K562 (cell line): ENCODE measurements at regions not wholly inside any gene's neighbourhood (a gene's known extent, or its start where the extent isn't known, plus 50 kb on each side); places are given as distances from the start of the nearest gene placed in this dataset.

Source experiments
- ATAC-seq: fragments of 200-7000 bp; cut with Tn5 transposase; 3 replicates; pipeline ENCODE4 v1.9.1; 2020; ENCODE audit warnings: moderate library complexity
- BruUV-seq: library from RNA; stranded (reverse); fragments of 400-500 nt; replicated peaks from 2 replicates; lab custom pipeline; 2021; lab: Mats Ljungman, UMichigan
- CTCF ChIA-PET: fragments of 300-600 bp; formaldehyde crosslinking; extraction: SDS; loops from one replicate; lab custom pipeline; 2021; ENCODE audit warnings: low intra/inter-chr PET ratio; lab: Yijun Ruan, JAX
- POLR2A ChIA-PET: fragments of 300-600, 350-650 bp; sonication (Branson Sonifier 250); formaldehyde crosslinking; extraction: SDS; loops from one replicate; lab custom pipeline; 2021; ENCODE audit warnings: antibody characterized with exemption, inconsistent platforms; lab: Yijun Ruan, JAX
- DNase-seq, 4 experiments: peaks; one replicate each; pipeline versions ENCODE4 v3.0.0 to v3.0.0-alpha.2; 2011 to 2018; ENCODE audit warnings: low spot score in 3 of 4, mixed read lengths in 3 of 4; ENCODE audit errors: extremely low read depth in 1 of 4
- FAIRE-seq: peaks from 2 replicates; lab custom pipeline; 2011; peaks lifted over from hg19 to GRCh38; lab: Jason Lieb, UNC
- H2AFZ ChIP-seq: 2 replicates; pipeline ENCODE4 v1.6.0; 2011; ENCODE audit warnings: low read depth, low read length, control low read depth, inconsistent platforms
- H3K27ac ChIP-seq: fragments of 200-600 bp; 3 replicates; pipeline ENCODE4 v1.8.0; 2011; ENCODE audit warnings: low read depth, mild to moderate bottlenecking, control low read depth, inconsistent platforms, low read length, moderate library complexity, mixed read lengths; ENCODE audit errors: extremely low read depth
- H3K27me3 ChIP-seq, 2 experiments: fragments of 300-600 bp in 1 of 2; 2 replicates in 1 of 2; 3 replicates in 1 of 2; pipeline versions ENCODE4 v1.6.0 to v1.8.0; 2011; ENCODE audit warnings: inconsistent platforms in 2 of 2, low read length in 2 of 2, mild to moderate bottlenecking in 1 of 2, mixed read lengths in 1 of 2, moderate library complexity in 1 of 2; ENCODE audit not compliant: control insufficient read depth in 2 of 2, insufficient read depth in 2 of 2
- H3K36me3 ChIP-seq: fragments of 300-600 bp; 3 replicates; pipeline ENCODE4 v1.8.0; 2011; ENCODE audit warnings: mild to moderate bottlenecking, low read length, inconsistent platforms; ENCODE audit not compliant: control insufficient read depth, insufficient read depth
- H3K4me1 ChIP-seq, 2 experiments: fragments of 200-600 bp in 1 of 2; replicated peaks in 1 of 2; 2 replicates in 1 of 2; 3 replicates in 1 of 2; pipeline versions ENCODE4 v1.5.1 to v1.8.0; 2011; ENCODE audit warnings: inconsistent platforms in 2 of 2, low read length in 2 of 2, mild to moderate bottlenecking in 1 of 2, mixed read lengths in 1 of 2, moderate library complexity in 1 of 2; ENCODE audit not compliant: control insufficient read depth in 2 of 2, insufficient read depth in 2 of 2
- H3K4me2 ChIP-seq: 2 replicates; pipeline ENCODE4 v1.6.1; 2011; ENCODE audit warnings: low read length, control low read depth, inconsistent platforms, mixed read lengths; ENCODE audit not compliant: insufficient read depth
- H3K4me3 ChIP-seq: fragments of 200-600 bp; sonication (generic), shearing (Covaris generic); 2 replicates; pipeline ENCODE4 v1.5.1; 2016; ENCODE audit warnings: control low read depth, inconsistent platforms
- H3K79me2 ChIP-seq: fragments of 200-600 bp; 3 replicates; pipeline ENCODE4 v1.8.0; 2011; ENCODE audit warnings: low read length, inconsistent platforms; ENCODE audit not compliant: control insufficient read depth, insufficient read depth
- H3K9ac ChIP-seq, 2 experiments: 2 replicates each; pipeline versions ENCODE4 v1.6.0 to v1.6.1; 2011; ENCODE audit warnings: low read depth in 2 of 2, low read length in 2 of 2, control low read depth in 1 of 2, inconsistent platforms in 1 of 2, mild to moderate bottlenecking in 1 of 2, mixed read lengths in 1 of 2; ENCODE audit not compliant: insufficient read depth in 1 of 2
- H3K9me1 ChIP-seq: one replicate; pipeline ENCODE4 v1.6.0; 2011; ENCODE audit warnings: inconsistent platforms, mild to moderate bottlenecking, low read length, moderate library complexity; ENCODE audit not compliant: control insufficient read depth, insufficient read depth
- H3K9me3 ChIP-seq: replicated peaks from 2 replicates; pipeline ENCODE4 v1.5.1; 2011; ENCODE audit warnings: low read depth, low read length, inconsistent platforms; ENCODE audit not compliant: control insufficient read depth, insufficient read depth
- H4K20me1 ChIP-seq: replicated peaks from 2 replicates; pipeline ENCODE4 v1.6.1; 2011; ENCODE audit warnings: low read length, inconsistent platforms, mixed read lengths; ENCODE audit not compliant: control insufficient read depth, insufficient read depth
- CUX1 ChIP-seq: fragments of 200-800 bp; sonication (Bioruptor generic); IDR thresholded peaks from 2 replicates; pipeline ENCODE4 v1.6.1; 2016; ENCODE audit warnings: missing genetic modification characterization, missing compliant biosample characterization
- EP300 ChIP-seq: IDR thresholded peaks from 2 replicates; pipeline ENCODE4 v1.6.1; 2012; ENCODE audit warnings: low read length, improper control_type of control experiment
- FOXM1 ChIP-seq, 2 experiments: fragments of 450-650 bp in 1 of 2; sonication (generic) in 1 of 2; formaldehyde crosslinking in 1 of 2; IDR thresholded peaks; 2 replicates each; pipeline versions ENCODE4 v1.6.1 to v1.9.0; 2017 to 2022; ENCODE audit warnings: low read depth in 2 of 2, mild to moderate bottlenecking in 2 of 2, missing genetic modification reagents in 1 of 2, moderate library complexity in 1 of 2
- GATAD2B ChIP-seq: fragments of 450-650 bp; IDR thresholded peaks from 2 replicates; pipeline ENCODE4 v1.6.1; 2017; ENCODE audit warnings: mild to moderate bottlenecking, borderline replicate concordance
- HMGN3 ChIP-seq: IDR thresholded peaks from 2 replicates; pipeline ENCODE4 v1.6.1; 2011; ENCODE audit warnings: borderline replicate concordance, low read depth, mild to moderate bottlenecking, mixed read lengths, low read length; ENCODE audit not compliant: insufficient read length; ENCODE audit errors: extremely low read depth
- KLF10 ChIP-seq: fragments of 250-450 bp; sonication (Bioruptor Pico); IDR thresholded peaks from 2 replicates; pipeline ENCODE4 v1.6.1; 2021; ENCODE audit warnings: matching md5 sums
- MECOM ChIP-seq: fragments of 250-450 bp; sonication (Bioruptor Pico); IDR thresholded peaks from 2 replicates; pipeline ENCODE4 v1.8.0; 2022; ENCODE audit warnings: inconsistent platforms
- MEIS2 ChIP-seq: fragments of 450-650 bp; IDR thresholded peaks from 2 replicates; pipeline ENCODE4 v1.6.1; 2014; ENCODE audit warnings: mild to moderate bottlenecking; ENCODE audit not compliant: partially characterized antibody
- NFE2L1 ChIP-seq: fragments of 450-650 bp; IDR thresholded peaks from 2 replicates; pipeline ENCODE4 v1.6.1; 2016; ENCODE audit warnings: missing genetic modification characterization, low read depth, mild to moderate bottlenecking, missing compliant biosample characterization, moderate library complexity, borderline replicate concordance
- RCOR1 ChIP-seq, 2 experiments: IDR thresholded peaks; 2 replicates each; pipeline ENCODE4 v1.6.1; 2012; ENCODE audit warnings: low read depth in 2 of 2, low read length in 2 of 2, borderline replicate concordance in 1 of 2, improper control_type of control experiment in 1 of 2
- SIN3B ChIP-seq: fragments of 450-650 bp; IDR thresholded peaks from 2 replicates; pipeline ENCODE4 v1.6.1; 2017; ENCODE audit warnings: low read depth, mild to moderate bottlenecking, moderate library complexity
- TAF7 ChIP-seq: fragments of 450-650 bp; IDR thresholded peaks from 2 replicates; pipeline ENCODE4 v1.6.1; 2016; ENCODE audit warnings: missing genetic modification characterization, missing compliant biosample characterization
- U2AF1 ChIP-seq: fragments of 200-400 bp; formaldehyde crosslinking; optimal IDR thresholded peaks from 2 replicates; pipeline ENCODE3; 2017; ENCODE audit warnings: mild to moderate bottlenecking, low read depth, low read length, moderate library complexity
- ZNF134 ChIP-seq: fragments of 250-450 bp; sonication (Bioruptor Pico); conservative IDR thresholded peaks from 2 replicates; pipeline ENCODE4 v1.4.0; 2020
- ZNF699 ChIP-seq: fragments of 250-450 bp; sonication (Bioruptor Pico); IDR thresholded peaks from 2 replicates; pipeline ENCODE4 v1.8.0; 2021; ENCODE audit warnings: mild to moderate bottlenecking, moderate library complexity; ENCODE audit not compliant: insufficient replicate concordance
- WGBS: fragments of 100-300 bp; shearing (Covaris generic); methylation state at CpG from one replicate; pipeline ENCODE4 v1.1.6; 2016; ENCODE audit warnings: low coverage, mixed read lengths; ENCODE audit not compliant: insufficient coverage; ENCODE audit errors: missing lambda C conversion rate; 5-methylcytosine and 5-hydroxymethylcytosine counted together
- in situ Hi-C: fragments of 300-500 bp; cut with MboI; formaldehyde crosslinking; loops from 4 replicates; pipeline ENCODE4 v1.15.0; 2018; ENCODE audit warnings: inconsistent platforms, mixed read lengths
- intact Hi-C: fragments of 100-400 bp; cut with micrococcal nuclease; formaldehyde crosslinking; loops from 2 replicates; pipeline ENCODE4 v1.14.2; 2022

GRCh38 chr7:138257459-138258196 lies 181.4 kb downstream of the AKR1D1 start (continued):
- TF ChIP-seq GATAD2B, result peak; percentile 77; the same call in 1 of the 2 replicates
- peak; percentile 99 for TF ChIP-seq HMGN3
- TF ChIP-seq, all 486 proteins: peak for 331

- FAIRE-seq, result no peak
- H3K36me3 ChIP-seq, result no peaks in the 10 kb centered on the region
- no peaks in the 10 kb centered on the region for H3K79me2 ChIP-seq
- peaks cover 0 to 28% of the 10 kb centered on the region in 2 experiments; a peak in 4 of 5 replicates for H3K4me1 ChIP-seq
- peak overlapping the region; percentile 87; the same call in 2 of the 3 replicates for H3K27ac ChIP-seq
- H3K4me3 ChIP-seq, result no peak overlapping the region
- 7% methylated on average over 2 of the region's 3 CpGs for WGBS
- in situ Hi-C loops, result no loop called here
- intact Hi-C loops, result loop anchor here (5.0 to 10.0 kb wide), 3 partner anchors 96 to 253 kb away; partner anchors contain the start of genes CREB3L2 and TRIM24
- H3K4me2 ChIP-seq, result peak overlapping the region; percentile 16; the same call in 1 of the 2 replicates
- H2AFZ ChIP-seq, result no peak overlapping the region
- DNase-seq, result no peak
- ChIA-PET CTCF (no interaction called here), POLR2A (interaction anchor here (0.6 to 2.2 kb wide), 9 partner anchors 10 to 494 kb away, joined by 3 to 6 read pairs (median 3); no protein-coding TSS in a partner anchor)
- peak overlapping the region in 1 of 2 experiments; percentile 11; a peak in 1 of 4 replicates for H3K9ac ChIP-seq
- peaks cover 19% of the 10 kb centered on the region for H3K9me3 ChIP-seq
- no TSS peak for BruUV-seq
- H4K20me1 ChIP-seq, result no peaks in the 10 kb centered on the region
- H3K27me3 ChIP-seq, result no peaks in the 10 kb centered on the region
- peak; percentile 5; the same call in 2 of the 3 replicates for ATAC-seq
- no peaks in the 10 kb centered on the region for H3K9me1 ChIP-seq
- TF ChIP-seq RCOR1 (IDR thresholded peaks at IDR 0.05; ENCODE audit: borderline replicate concordance in 1 of 2, low read depth in 2 of 2, low read length in 2 of 2), result peak in 1 of 2 experiments; percentile 48; a peak in 1 of 4 replicates
- TF ChIP-seq KLF10 (CRISPR knock-in tag), result no peak
- TF ChIP-seq MEIS2, result peak; percentile 52
- 0 out of 2 replicates have a peak, but pooled peaks have one; percentile 39 for TF ChIP-seq EP300
- TF ChIP-seq NFE2L1 (tag), result no peak
- TF ChIP-seq ZNF699 (CRISPR knock-in tag), result no peak
- TF ChIP-seq ZNF134 (CRISPR knock-in tag), result no peak
- TF ChIP-seq U2AF1, result no peak
- TF ChIP-seq MECOM (CRISPR knock-in tag), result no peak; the same call in 1 of the 2 replicates
- no peak for TF ChIP-seq CUX1 (CRISPR knock-in tag)
- no peak for TF ChIP-seq FOXM1 (IDR thresholded peaks at IDR 0.05; ENCODE audit: low read depth)
- no peak for TF ChIP-seq FOXM1 (CRISPR knock-in tag; IDR thresholded peaks at IDR 0.05; ENCODE audit: low read depth)
- no peak for TF ChIP-seq TAF7 (tag)
- TF ChIP-seq SIN3B, result no peak
Measured at GRCh38 chr7:138258197-138258559, 181.9 kb downstream of the AKR1D1 start.
